ENCODE measurements at regions not wholly inside any gene's neighbourhood (a gene's known extent, or its start where the extent isn't known, plus 50 kb on each side); places are given as distances from the start of the nearest gene placed in this dataset.

GRCh38 chr9:134558124-134558905 lies 83.3 kb upstream of the COL5A1 start:
- ATAC-seq (no peak), DNase-seq (ENCODE audit: low spot score) (peak; percentile 10)

- ATAC-seq (no peak), DNase-seq (ENCODE audit: low spot score) (peak; percentile 15)
Observed at GRCh38 chr9:134559013-134559412, 82.6 kb upstream of the COL5A1 start.

GRCh38 chr9:134560206-134560605 lies 81.4 kb upstream of the COL5A1 start:
- no peak for ATAC-seq
- DNase-seq (ENCODE audit: low spot score), result peak; percentile 16

- DNase-seq (ENCODE audit: low spot score) (peak; percentile 12), ATAC-seq (no peak)
Observed at GRCh38 chr9:134560654-134561053, 80.9 kb upstream of the COL5A1 start.

GRCh38 chr9:134561427-134562145 lies 80.0 kb upstream of the COL5A1 start:
- ATAC-seq (no peak), DNase-seq (ENCODE audit: low spot score) (peak; percentile 7)

GRCh38 chr9:134562146-134562849 lies 79.3 kb upstream of the COL5A1 start:
- peak; percentile 10 for DNase-seq (ENCODE audit: low spot score)
- ATAC-seq, result no peak

GRCh38 chr9:134563397-134563796 lies 78.2 kb upstream of the COL5A1 start:
- ATAC-seq (no peak), DNase-seq (ENCODE audit: low spot score) (no peak)

GRCh38 chr9:134564431-134565170 lies 77.0 kb upstream of the COL5A1 start:
- peak; percentile 18 for DNase-seq (ENCODE audit: low spot score)
- no peak for ATAC-seq

- ATAC-seq (no peak), DNase-seq (ENCODE audit: low spot score) (no peak)
Observed at GRCh38 chr9:134565316-134565915, 76.2 kb upstream of the COL5A1 start.

- ATAC-seq (no peak), DNase-seq (ENCODE audit: low spot score) (peak; percentile 26)
Observed at GRCh38 chr9:134566196-134566847, 75.3 kb upstream of the COL5A1 start.

GRCh38 chr9:134566936-134567335 lies 74.7 kb upstream of the COL5A1 start:
- no peak for ATAC-seq
- DNase-seq (ENCODE audit: low spot score), result peak; percentile 10

GRCh38 chr9:134568116-134568515 lies 73.5 kb upstream of the COL5A1 start:
- DNase-seq (ENCODE audit: low spot score) (peak; percentile 19), ATAC-seq (no peak)

- no peak for DNase-seq (ENCODE audit: low spot score)
- ATAC-seq, result no peak
Observed at GRCh38 chr9:134568811-134569210, 72.8 kb upstream of the COL5A1 start.

- no peak for DNase-seq (ENCODE audit: low spot score)
- ATAC-seq, result no peak
Observed at GRCh38 chr9:134569626-134570025, 72.0 kb upstream of the COL5A1 start.

GRCh38 chr9:134570151-134570621 lies 71.4 kb upstream of the COL5A1 start:
- ATAC-seq (peak; percentile 26), DNase-seq (ENCODE audit: low spot score) (peak; percentile 33)

- DNase-seq (ENCODE audit: low spot score), result peak; percentile 30
- no peak for ATAC-seq
Observed at GRCh38 chr9:134570711-134571325, 70.8 kb upstream of the COL5A1 start.

- peak; percentile 38 for DNase-seq (ENCODE audit: low spot score)
- peak; percentile 19 for ATAC-seq
Observed at GRCh38 chr9:134571326-134571931, 70.2 kb upstream of the COL5A1 start.

- ATAC-seq, result peak; percentile 59
- peak; percentile 37 for DNase-seq (ENCODE audit: low spot score)
Observed at GRCh38 chr9:134571946-134572917, 69.4 kb upstream of the COL5A1 start.

Measured in left lobe of liver (tissue), 2 donors.